Endothelial cell of umbilical vein (primary cell): ENCODE measurements at regions not wholly inside any gene's neighbourhood (a gene's known extent, or its start where the extent isn't known, plus 50 kb on each side); places are given as distances from the start of the nearest gene placed in this dataset.

ENCODE experiments used
- BruUV-seq: library from RNA; stranded (reverse); fragments of 400-500 nt; replicated peaks from 2 replicates; lab custom pipeline; 2021; lab: Mats Ljungman, UMichigan
- CTCF ChIA-PET: fragments of 300-600, 350-600 bp; sonication (Branson Sonifier 250); formaldehyde crosslinking; loops from one replicate; lab custom pipeline; 2021; ENCODE audit warnings: antibody characterized with exemption, inconsistent platforms; lab: Charles Lee
- POLR2A ChIA-PET: fragments of 300-600, 350-600 bp; sonication (Branson Sonifier 250); formaldehyde crosslinking; loops from one replicate; lab custom pipeline; 2021; ENCODE audit warnings: antibody characterized with exemption, inconsistent platforms; lab: Charles Lee
- DNase-seq: peaks from one replicate; pipeline ENCODE4 v3.0.0-alpha.2; 2011; ENCODE audit warnings: low read depth, low spot score
- FAIRE-seq: peaks from 2 replicates; lab custom pipeline; 2011; peaks lifted over from hg19 to GRCh38; lab: Jason Lieb, UNC
- H2AFZ ChIP-seq: 2 replicates; pipeline ENCODE4 v1.6.0; 2012; ENCODE audit warnings: low read depth, low read length, control low read depth, inconsistent platforms
- H3K27ac ChIP-seq: 2 replicates; pipeline ENCODE4 v1.5.1; 2011; ENCODE audit warnings: low read depth, mild to moderate bottlenecking, control low read depth, low read length, moderate library complexity; ENCODE audit not compliant: insufficient read depth
- H3K27me3 ChIP-seq, 2 experiments: 2 replicates each; pipeline versions ENCODE4 v1.6.0 to v1.6.1; 2011; ENCODE audit warnings: low read length in 2 of 2, mixed read lengths in 1 of 2; ENCODE audit not compliant: control insufficient read depth in 2 of 2, insufficient read depth in 2 of 2
- H3K36me3 ChIP-seq, 2 experiments: 2 replicates in 1 of 2; 3 replicates in 1 of 2; pipeline ENCODE4 v1.5.1; 2011; ENCODE audit warnings: low read length in 2 of 2, mild to moderate bottlenecking in 1 of 2, moderate library complexity in 1 of 2; ENCODE audit not compliant: control insufficient read depth in 2 of 2, insufficient read depth in 2 of 2; ENCODE audit errors: extremely low read depth in 1 of 2
- H3K4me1 ChIP-seq: 3 replicates; pipeline ENCODE4 v1.5.1; 2011; ENCODE audit warnings: mild to moderate bottlenecking, low read length; ENCODE audit not compliant: control insufficient read depth, insufficient read depth; ENCODE audit errors: extremely low read depth
- H3K4me2 ChIP-seq: 2 replicates; pipeline ENCODE4 v1.6.1; 2011; ENCODE audit warnings: low read length, control low read depth, mixed read lengths; ENCODE audit not compliant: insufficient read depth
- H3K4me3 ChIP-seq, 3 experiments: fragments of 200-600 bp in 1 of 3; sonication (generic), shearing (Covaris generic) in 1 of 3; replicated peaks in 1 of 3; 2 replicates each; pipeline ENCODE4 v1.5.1; 2011 to 2016; ENCODE audit warnings: control low read depth in 3 of 3, low read length in 3 of 3, mild to moderate bottlenecking in 2 of 3, inconsistent platforms in 1 of 3, low read depth in 1 of 3, moderate library complexity in 1 of 3; ENCODE audit not compliant: insufficient read depth in 1 of 3
- H3K79me2 ChIP-seq: 2 replicates; pipeline ENCODE4 v1.6.0; 2012; ENCODE audit warnings: low read length, inconsistent platforms; ENCODE audit not compliant: control insufficient read depth, insufficient read depth
- H3K9ac ChIP-seq: replicated peaks from 2 replicates; pipeline ENCODE3; 2011; ENCODE audit warnings: low read length, control low read depth; ENCODE audit not compliant: insufficient read depth; ENCODE audit errors: extremely low read depth
- H3K9me1 ChIP-seq: replicated peaks from 3 replicates; pipeline ENCODE4 v1.6.0; 2011; ENCODE audit warnings: mild to moderate bottlenecking, low read length; ENCODE audit not compliant: control insufficient read depth, insufficient read depth; ENCODE audit errors: extremely low read depth
- H3K9me3 ChIP-seq: replicated peaks from 2 replicates; pipeline ENCODE4 v1.5.1; 2012; ENCODE audit warnings: low read length, inconsistent platforms; ENCODE audit not compliant: control insufficient read depth, insufficient read depth
- H4K20me1 ChIP-seq: replicated peaks from 2 replicates; pipeline ENCODE3; 2011; ENCODE audit warnings: mild to moderate bottlenecking, low read length; ENCODE audit not compliant: control insufficient read depth, insufficient read depth; ENCODE audit errors: extremely low read depth
- EZH2 ChIP-seq: IDR thresholded peaks from 2 replicates; pipeline ENCODE4 v1.6.1; 2012; ENCODE audit warnings: borderline replicate concordance, low read depth, mild to moderate bottlenecking, moderate library complexity, low read length, inconsistent platforms; ENCODE audit not compliant: severe bottlenecking
- FOS ChIP-seq: IDR thresholded peaks from 2 replicates; pipeline ENCODE4 v1.6.1; 2011; ENCODE audit warnings: mild to moderate bottlenecking, low read length, moderate library complexity, borderline replicate concordance; ENCODE audit not compliant: insufficient read depth
- GATA2 ChIP-seq: IDR thresholded peaks from 2 replicates; pipeline ENCODE4 v1.7.0; 2011; ENCODE audit warnings: low read depth, mild to moderate bottlenecking, moderate library complexity, mixed read lengths, low read length; ENCODE audit not compliant: insufficient read length, insufficient read depth
- JUN ChIP-seq: IDR thresholded peaks from 2 replicates; pipeline ENCODE4 v1.6.1; 2011; ENCODE audit warnings: borderline replicate concordance, low read depth; ENCODE audit not compliant: insufficient read length, insufficient read depth
- MYC ChIP-seq: IDR thresholded peaks from one replicate; pipeline ENCODE4 v1.6.1; 2011; ENCODE audit warnings: mild to moderate bottlenecking, low read depth, low read length
- POLR2A ChIP-seq: IDR thresholded peaks from 2 replicates; pipeline ENCODE4 v1.6.1; 2012; ENCODE audit warnings: low read depth, mild to moderate bottlenecking, control low read depth, low read length
- POLR2AphosphoS5 ChIP-seq: IDR thresholded peaks from 2 replicates; pipeline ENCODE4 v1.6.1; 2012; ENCODE audit warnings: low read depth, mild to moderate bottlenecking, control low read depth, low read length, moderate library complexity; ENCODE audit not compliant: insufficient read depth
- dilution Hi-C: fragments of 300-500 bp; cut with MboI; formaldehyde crosslinking; loops from one replicate; pipeline ENCODE4 v1.15.0; 2019; ENCODE audit warnings: low sequenced_read_pairs; ENCODE audit not compliant: extremely low pct_ligation_motif_present
- intact Hi-C: fragments of 100-400 bp; cut with micrococcal nuclease; formaldehyde crosslinking; loops from one replicate; pipeline ENCODE4 v1.10.0; 2022
- TF ChIP-seq, protein P1 (sequence below): IDR thresholded peaks from 2 replicates; pipeline ENCODE4 v1.6.1; 2011; ENCODE audit not compliant: insufficient read depth, insufficient read length
- TF ChIP-seq, protein P2 (sequence below), 2 donors: IDR thresholded peaks; 1 replicate in 1 of 2; 2 replicates in 1 of 2; pipeline ENCODE4 v1.5.1; 2011; ENCODE audit warnings: low read length in 2 of 2, mild to moderate bottlenecking in 2 of 2, moderate library complexity in 2 of 2, control low read depth in 1 of 2, inconsistent platforms in 1 of 2, low read depth in 1 of 2; ENCODE audit not compliant: insufficient read depth in 1 of 2; ENCODE audit errors: extremely low read depth in 1 of 2

DNA sequence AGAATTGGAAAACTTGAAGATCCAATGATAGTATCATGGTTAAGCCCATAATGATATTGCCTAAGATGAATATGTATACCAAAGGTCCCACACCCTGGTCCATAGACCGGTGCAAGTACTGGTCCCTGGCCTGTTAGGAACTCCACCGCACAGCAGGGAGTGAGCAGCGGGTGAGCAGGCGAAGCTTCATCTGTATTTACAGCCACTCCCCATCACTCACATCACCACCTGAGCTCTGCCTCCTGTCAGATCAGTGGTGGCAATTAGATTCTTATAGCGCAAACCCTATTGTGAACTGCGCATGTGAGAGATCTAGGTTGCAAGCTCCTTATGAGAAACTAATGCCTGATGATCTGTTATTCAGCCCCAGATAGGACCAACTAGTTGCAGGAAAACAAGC is 402.4 kb downstream of the EPHA4 start:
- POLR2A ChIA-PET: no interaction called here
- dilution Hi-C loops (no loop called here), intact Hi-C loops (loop anchor here (10.0 kb wide), 1 partner anchor 405 kb away; the partner anchor contains the start of gene EPHA4)
- no peak for FAIRE-seq
- BruUV-seq: no TSS peak
- no peaks in the 10 kb centered on the region for H3K9me3 ChIP-seq
- H4K20me1 ChIP-seq: no peaks in the 10 kb centered on the region
- H3K79me2 ChIP-seq: no peaks in the 10 kb centered on the region
- no peaks in the 10 kb centered on the region for H3K27me3 ChIP-seq
- H3K9ac ChIP-seq: no peak overlapping the region
- no peaks in the 10 kb centered on the region for H3K36me3 ChIP-seq
- H3K4me3 ChIP-seq: no peak overlapping the region
- H2AFZ ChIP-seq: no peak overlapping the region
- CTCF ChIA-PET: no interaction called here
- TF ChIP-seq EZH2: no peak
- H3K4me1 ChIP-seq: no peaks in the 10 kb centered on the region
- no peak overlapping the region for H3K27ac ChIP-seq
- DNase-seq: no peak
- no peaks in the 10 kb centered on the region for H3K9me1 ChIP-seq
- no peak overlapping the region for H3K4me2 ChIP-seq

DNA sequence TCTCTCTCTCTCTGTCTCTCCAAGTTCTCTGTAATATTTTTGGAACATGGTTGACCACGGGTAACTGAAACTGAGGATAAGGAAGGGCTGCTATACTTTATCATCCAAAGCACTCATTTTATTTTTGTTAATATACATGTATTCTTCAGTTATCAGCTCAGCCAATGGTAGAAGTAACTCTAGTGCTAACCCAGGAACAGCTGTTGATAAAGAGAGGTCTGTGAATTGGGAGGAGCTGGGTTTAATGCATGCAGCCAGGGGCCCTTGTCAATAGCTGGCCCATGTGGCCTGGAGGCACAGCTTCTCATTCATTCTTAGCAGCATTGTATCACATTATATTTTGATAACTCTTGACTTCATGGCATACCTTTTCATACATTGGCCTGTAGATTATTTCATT is 401.6 kb downstream of the EPHA4 start:
- intact Hi-C loops: loop anchor here (10.0 kb wide), 1 partner anchor 404 kb away; the partner anchor contains the start of gene EPHA4
- Histone ChIP-seq H3K27ac (no peak overlapping the region), H3K79me2 (no peaks in the 10 kb centered on the region), H3K9me1 (no peaks in the 10 kb centered on the region), H3K9me3 (no peaks in the 10 kb centered on the region), H2AFZ (no peak overlapping the region), H3K9ac (no peak overlapping the region), H3K4me1 (no peaks in the 10 kb centered on the region), H4K20me1 (no peaks in the 10 kb centered on the region), H3K27me3 (no peaks in the 10 kb centered on the region), H3K36me3 (no peaks in the 10 kb centered on the region), H3K4me2 (no peak overlapping the region), H3K4me3 (no peak overlapping the region)
- ChIA-PET CTCF (no interaction called here), POLR2A (no interaction called here)
- no peak for DNase-seq
- dilution Hi-C loops: no loop called here
- TF ChIP-seq MYC: no peak
- TF ChIP-seq, protein P1, sequence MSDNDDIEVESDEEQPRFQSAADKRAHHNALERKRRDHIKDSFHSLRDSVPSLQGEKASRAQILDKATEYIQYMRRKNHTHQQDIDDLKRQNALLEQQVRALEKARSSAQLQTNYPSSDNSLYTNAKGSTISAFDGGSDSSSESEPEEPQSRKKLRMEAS: no peak
- no peak for TF ChIP-seq EZH2
- TF ChIP-seq POLR2A: no peak
- no peak for TF ChIP-seq POLR2AphosphoS5
- TF ChIP-seq FOS: no peak
- no peak for TF ChIP-seq JUN
- TF ChIP-seq, protein P2, sequence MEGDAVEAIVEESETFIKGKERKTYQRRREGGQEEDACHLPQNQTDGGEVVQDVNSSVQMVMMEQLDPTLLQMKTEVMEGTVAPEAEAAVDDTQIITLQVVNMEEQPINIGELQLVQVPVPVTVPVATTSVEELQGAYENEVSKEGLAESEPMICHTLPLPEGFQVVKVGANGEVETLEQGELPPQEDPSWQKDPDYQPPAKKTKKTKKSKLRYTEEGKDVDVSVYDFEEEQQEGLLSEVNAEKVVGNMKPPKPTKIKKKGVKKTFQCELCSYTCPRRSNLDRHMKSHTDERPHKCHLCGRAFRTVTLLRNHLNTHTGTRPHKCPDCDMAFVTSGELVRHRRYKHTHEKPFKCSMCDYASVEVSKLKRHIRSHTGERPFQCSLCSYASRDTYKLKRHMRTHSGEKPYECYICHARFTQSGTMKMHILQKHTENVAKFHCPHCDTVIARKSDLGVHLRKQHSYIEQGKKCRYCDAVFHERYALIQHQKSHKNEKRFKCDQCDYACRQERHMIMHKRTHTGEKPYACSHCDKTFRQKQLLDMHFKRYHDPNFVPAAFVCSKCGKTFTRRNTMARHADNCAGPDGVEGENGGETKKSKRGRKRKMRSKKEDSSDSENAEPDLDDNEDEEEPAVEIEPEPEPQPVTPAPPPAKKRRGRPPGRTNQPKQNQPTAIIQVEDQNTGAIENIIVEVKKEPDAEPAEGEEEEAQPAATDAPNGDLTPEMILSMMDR (IDR thresholded peaks at IDR 0.05; ENCODE audit: extremely low read depth in 1 of 2, insufficient read depth in 1 of 2, low read depth in 1 of 2, low read length in 2 of 2): no peak
- TF ChIP-seq GATA2: no peak
- no TSS peak for BruUV-seq
- FAIRE-seq: no peak
